H9 (cell line): ENCODE measurements at regions not wholly inside any gene's neighbourhood (a gene's known extent, or its start where the extent isn't known, plus 50 kb on each side); places are given as distances from the start of the nearest gene placed in this dataset.

ENCODE experiments used
- DNase-seq: peaks from one replicate; pipeline ENCODE4 v3.0.0-alpha.2; 2017
- H2AFZ ChIP-seq: one replicate; pipeline ENCODE4 v1.6.1; 2013; ENCODE audit warnings: mild to moderate bottlenecking, low read length, control low read depth, moderate library complexity
- H2AK5ac ChIP-seq: 2 replicates; pipeline ENCODE4 v1.6.1; 2013; ENCODE audit warnings: low read length, control low read depth, mixed read lengths; ENCODE audit not compliant: insufficient read length
- H2BK120ac ChIP-seq: one replicate; pipeline ENCODE4 v1.6.1; 2013; ENCODE audit warnings: low read depth, mild to moderate bottlenecking, low read length, control low read depth, inconsistent platforms; ENCODE audit not compliant: poor library complexity, severe bottlenecking
- H2BK12ac ChIP-seq: 2 replicates; pipeline ENCODE4 v1.6.1; 2013; ENCODE audit warnings: low read length, control low read depth, mixed read lengths, low read depth; ENCODE audit not compliant: insufficient read length
- H2BK15ac ChIP-seq: 2 replicates; pipeline ENCODE4 v1.6.1; 2013; ENCODE audit warnings: low read depth, low read length, control low read depth
- H2BK20ac ChIP-seq: one replicate; pipeline ENCODE4 v1.6.1; 2013; ENCODE audit warnings: low read depth, mild to moderate bottlenecking, low read length, control low read depth, inconsistent platforms; ENCODE audit not compliant: poor library complexity, severe bottlenecking
- H2BK5ac ChIP-seq: 2 replicates; pipeline ENCODE4 v1.6.1; 2013; ENCODE audit warnings: low read length, control low read depth, mixed read lengths; ENCODE audit not compliant: insufficient read length
- H3K14ac ChIP-seq: 2 replicates; pipeline ENCODE4 v1.6.1; 2013; ENCODE audit warnings: low read length, control low read depth; ENCODE audit not compliant: insufficient read depth
- H3K18ac ChIP-seq: 2 replicates; pipeline ENCODE4 v1.6.1; 2013; ENCODE audit warnings: low read depth, mild to moderate bottlenecking, mixed read lengths, low read length, control low read depth; ENCODE audit not compliant: insufficient read length
- H3K23ac ChIP-seq: 2 replicates; pipeline ENCODE4 v1.6.1; 2013; ENCODE audit warnings: low read length, control low read depth, mixed read lengths, low read depth; ENCODE audit not compliant: insufficient read length
- H3K23me2 ChIP-seq: 2 replicates; pipeline ENCODE4 v1.6.1; 2013; ENCODE audit warnings: low read depth, mild to moderate bottlenecking, mixed read lengths, low read length, control low read depth; ENCODE audit not compliant: insufficient read length, poor library complexity, severe bottlenecking
- H3K27ac ChIP-seq: 2 replicates; pipeline ENCODE4 v1.5.1; 2013; ENCODE audit warnings: low read length, control low read depth, mixed read lengths, low read depth; ENCODE audit not compliant: insufficient read length
- H3K27me3 ChIP-seq: 2 replicates; pipeline ENCODE4 v1.6.1; 2013; ENCODE audit warnings: low read length, control low read depth, inconsistent platforms; ENCODE audit not compliant: insufficient read depth
- H3K4ac ChIP-seq: 2 replicates; pipeline ENCODE4 v1.6.1; 2013; ENCODE audit warnings: low read depth, mild to moderate bottlenecking, control low read depth, inconsistent platforms, low read length, moderate library complexity
- H3K4me1 ChIP-seq: 2 replicates; pipeline ENCODE4 v1.6.1; 2013; ENCODE audit warnings: low read length, control low read depth, inconsistent platforms; ENCODE audit not compliant: insufficient read depth
- H3K4me2 ChIP-seq: 2 replicates; pipeline ENCODE4 v1.6.1; 2013; ENCODE audit warnings: low read length, control low read depth, mixed read lengths; ENCODE audit not compliant: insufficient read length, insufficient read depth
- H3K56ac ChIP-seq: 2 replicates; pipeline ENCODE4 v1.6.1; 2013; ENCODE audit warnings: low read depth, mild to moderate bottlenecking, mixed read lengths, low read length, control low read depth; ENCODE audit not compliant: insufficient read length
- H3K79me1 ChIP-seq: 2 replicates; pipeline ENCODE4 v1.6.1; 2013; ENCODE audit warnings: low read depth, mild to moderate bottlenecking, moderate library complexity, low read length, control low read depth, inconsistent platforms; ENCODE audit not compliant: insufficient read depth, poor library complexity, severe bottlenecking
- H3K79me2 ChIP-seq: 2 replicates; pipeline ENCODE4 v1.6.1; 2013; ENCODE audit warnings: low read length, control low read depth, inconsistent platforms; ENCODE audit not compliant: insufficient read depth
- H3K9ac ChIP-seq: 2 replicates; pipeline ENCODE4 v1.6.1; 2013; ENCODE audit warnings: low read length, control low read depth, mixed read lengths; ENCODE audit not compliant: insufficient read length; ENCODE audit errors: extremely low read depth
- H3K9me3 ChIP-seq: one replicate; pipeline ENCODE4 v1.6.1; 2013; ENCODE audit warnings: low read depth, low read length, inconsistent platforms; ENCODE audit not compliant: control insufficient read depth
- H3T11ph ChIP-seq: one replicate; pipeline ENCODE4 v1.6.1; 2013; ENCODE audit warnings: mild to moderate bottlenecking, low read length, control low read depth, inconsistent platforms
- H4K20me1 ChIP-seq: one replicate; pipeline ENCODE4 v1.6.1; 2013; ENCODE audit not compliant: control insufficient read depth, insufficient read length, insufficient read depth
- H4K5ac ChIP-seq: 2 replicates; pipeline ENCODE4 v1.6.1; 2013; ENCODE audit warnings: low read depth, mild to moderate bottlenecking, mixed read lengths, low read length, control low read depth; ENCODE audit not compliant: insufficient read length
- H4K8ac ChIP-seq: replicated peaks from 2 replicates; pipeline ENCODE4 v1.6.1; 2013; ENCODE audit warnings: low read length, control low read depth, mixed read lengths, low read depth; ENCODE audit not compliant: insufficient read length
- H4K91ac ChIP-seq: 2 replicates; pipeline ENCODE4 v1.6.1; 2013; ENCODE audit warnings: low read depth, mild to moderate bottlenecking, moderate library complexity, mixed read lengths, low read length, control low read depth; ENCODE audit not compliant: insufficient read length
- H3K27ac Mint-ChIP-seq, 3 experiments: 2 replicates in 2 of 3; 3 replicates in 1 of 3; pipeline ENCODE4 v1.8.0; 2020 to 2021; ENCODE audit warnings: mixed read lengths in 3 of 3, mild to moderate bottlenecking in 1 of 3, moderate library complexity in 1 of 3
- H3K27me3 Mint-ChIP-seq: 2 replicates; pipeline ENCODE4 v1.8.0; 2021; ENCODE audit warnings: low read depth, mild to moderate bottlenecking, moderate library complexity, mixed read lengths
- H3K36me3 Mint-ChIP-seq, 3 experiments: 2 replicates in 2 of 3; 3 replicates in 1 of 3; pipeline ENCODE4 v1.8.0; 2020 to 2021; ENCODE audit warnings: low read depth in 3 of 3, mixed read lengths in 3 of 3; ENCODE audit not compliant: insufficient read depth in 1 of 3
- H3K4me1 Mint-ChIP-seq, 2 experiments: 2 replicates each; pipeline ENCODE4 v1.8.0; 2020; ENCODE audit warnings: mixed read lengths in 2 of 2
- H3K4me3 Mint-ChIP-seq, 2 experiments: 2 replicates in 1 of 2; 3 replicates in 1 of 2; pipeline ENCODE4 v1.8.0; 2020 to 2021; ENCODE audit warnings: mild to moderate bottlenecking in 2 of 2, mixed read lengths in 2 of 2, moderate library complexity in 1 of 2
- H3K9me3 Mint-ChIP-seq, 2 experiments: 2 replicates in 1 of 2; 3 replicates in 1 of 2; pipeline ENCODE4 v1.8.0; 2020; ENCODE audit warnings: mild to moderate bottlenecking in 2 of 2, mixed read lengths in 2 of 2, moderate library complexity in 1 of 2
- CTCF ChIP-seq: fragments of 200-600 bp; sonication (generic); conservative IDR thresholded peaks from 3 replicates; pipeline ENCODE4 v1.8.0; 2021; ENCODE audit warnings: antibody characterized with exemption, mild to moderate bottlenecking
- WGBS: extraction: QIAGEN DNeasy Blood & Tissue Kit; methylation state at CpG from one replicate; pipeline ENCODE4 v1.1.7; 2013; ENCODE audit warnings: missing lambda C conversion rate, low lambda C conversion rate, mixed read lengths; ENCODE audit not compliant: insufficient read length; ENCODE audit errors: extremely low coverage; 5-methylcytosine and 5-hydroxymethylcytosine counted together

- H3K4me1 Mint-ChIP-seq: no peaks in the 10 kb centered on the region
- TF ChIP-seq CTCF: no peak
- H2BK120ac ChIP-seq: no peak overlapping the region
- no peaks in the 10 kb centered on the region for H3K36me3 Mint-ChIP-seq
- no peaks in the 10 kb centered on the region for H3K9me3 ChIP-seq
- H3K27ac ChIP-seq: no peak overlapping the region
- no peak overlapping the region for H3K9ac ChIP-seq
- H3K27me3 Mint-ChIP-seq: no peaks in the 10 kb centered on the region; the same call in 1 of the 2 replicates
- no peak overlapping the region for H3K27ac Mint-ChIP-seq
- no peak overlapping the region for H3K23ac ChIP-seq
- no peak overlapping the region for H3K4me3 Mint-ChIP-seq
- H3K18ac ChIP-seq: no peak overlapping the region
- no peak overlapping the region for H3K56ac ChIP-seq
- H3K9me3 Mint-ChIP-seq: no peaks in the 10 kb centered on the region; a peak in 1 of 5 replicates
- no peak overlapping the region for H4K5ac ChIP-seq
- H4K8ac ChIP-seq: no peak overlapping the region
- H2AK5ac ChIP-seq: no peak overlapping the region
- no peak overlapping the region for H2BK5ac ChIP-seq
- no peak overlapping the region for H3T11ph ChIP-seq
- no peak overlapping the region for H4K91ac ChIP-seq
- no peak overlapping the region for H2AFZ ChIP-seq
- no peaks in the 10 kb centered on the region for H3K4me1 ChIP-seq
- H3K4ac ChIP-seq: no peak overlapping the region
- H3K14ac ChIP-seq: no peak overlapping the region; the same call in 1 of the 2 replicates
- H2BK12ac ChIP-seq: no peak overlapping the region
- H3K4me2 ChIP-seq: no peak overlapping the region
- WGBS: no CpG with 5 or more reads among the region's 5 CpGs
- DNase-seq: no peak
- no peak overlapping the region for H2BK15ac ChIP-seq
- no peaks in the 10 kb centered on the region for H3K27me3 ChIP-seq
- H3K79me2 ChIP-seq: no peaks in the 10 kb centered on the region
- H3K79me1 ChIP-seq: no peaks in the 10 kb centered on the region
- H2BK20ac ChIP-seq: no peak overlapping the region
- no peaks in the 10 kb centered on the region for H3K23me2 ChIP-seq
- H4K20me1 ChIP-seq: no peaks in the 10 kb centered on the region
Measured at GRCh38 chr17:13806092-13806491, 204.4 kb upstream of the HS3ST3A1 start.
